ENCODE measurements at regions not wholly inside any gene's neighbourhood (a gene's known extent, or its start where the extent isn't known, plus 50 kb on each side); places are given as distances from the start of the nearest gene placed in this dataset.
"Not testable (repeated sequence)": the region's sequence is repeated elsewhere in the genome, so short reads cannot be mapped to it uniquely, and the experiment has no call there.

DNA sequence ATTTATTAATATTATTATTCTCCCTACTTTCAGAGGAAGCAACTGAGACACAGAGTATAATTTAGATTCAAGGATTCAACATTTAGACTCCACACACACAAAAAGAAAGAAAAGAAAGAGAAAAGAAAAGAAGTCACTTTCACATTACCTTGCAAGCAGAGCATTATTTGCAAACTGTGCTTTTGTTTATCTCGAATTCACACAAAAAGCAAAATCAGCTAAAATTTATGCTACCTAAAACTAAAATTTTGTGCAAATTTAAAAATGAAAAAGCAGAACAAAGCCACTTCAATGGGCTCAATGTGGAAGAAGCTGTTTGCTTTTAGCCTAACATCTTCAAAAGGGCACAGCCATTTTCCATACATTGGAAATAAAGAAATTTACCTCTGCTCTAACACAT, 1282.7 kb upstream of the GYPC start:
- DNase-seq, result no peak

DNA sequence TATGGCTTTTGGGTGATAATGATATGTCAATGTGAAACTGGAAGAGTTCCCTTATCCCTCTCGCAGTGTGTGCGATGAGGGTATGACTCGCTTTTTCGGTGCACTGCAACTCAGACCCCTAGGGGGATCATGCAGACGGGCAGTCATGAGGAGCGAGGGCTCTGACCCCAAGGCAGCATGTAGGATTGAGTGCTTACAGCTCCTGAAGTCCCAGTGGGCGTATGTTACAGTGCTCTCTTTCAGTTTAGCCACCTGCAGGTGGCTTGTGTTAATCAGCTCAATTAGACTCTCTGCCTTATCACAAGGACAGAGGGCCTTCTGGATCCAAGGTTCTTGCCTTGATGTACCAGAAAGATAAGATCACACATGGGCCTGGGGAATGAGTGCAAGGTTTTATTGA, 1269.9 kb upstream of the GYPC start:
- DNase-seq, result no peak

GRCh38 chr2:125397535-125398251, 1258.3 kb upstream of the GYPC start:
- DNase-seq, result no peak

DNA sequence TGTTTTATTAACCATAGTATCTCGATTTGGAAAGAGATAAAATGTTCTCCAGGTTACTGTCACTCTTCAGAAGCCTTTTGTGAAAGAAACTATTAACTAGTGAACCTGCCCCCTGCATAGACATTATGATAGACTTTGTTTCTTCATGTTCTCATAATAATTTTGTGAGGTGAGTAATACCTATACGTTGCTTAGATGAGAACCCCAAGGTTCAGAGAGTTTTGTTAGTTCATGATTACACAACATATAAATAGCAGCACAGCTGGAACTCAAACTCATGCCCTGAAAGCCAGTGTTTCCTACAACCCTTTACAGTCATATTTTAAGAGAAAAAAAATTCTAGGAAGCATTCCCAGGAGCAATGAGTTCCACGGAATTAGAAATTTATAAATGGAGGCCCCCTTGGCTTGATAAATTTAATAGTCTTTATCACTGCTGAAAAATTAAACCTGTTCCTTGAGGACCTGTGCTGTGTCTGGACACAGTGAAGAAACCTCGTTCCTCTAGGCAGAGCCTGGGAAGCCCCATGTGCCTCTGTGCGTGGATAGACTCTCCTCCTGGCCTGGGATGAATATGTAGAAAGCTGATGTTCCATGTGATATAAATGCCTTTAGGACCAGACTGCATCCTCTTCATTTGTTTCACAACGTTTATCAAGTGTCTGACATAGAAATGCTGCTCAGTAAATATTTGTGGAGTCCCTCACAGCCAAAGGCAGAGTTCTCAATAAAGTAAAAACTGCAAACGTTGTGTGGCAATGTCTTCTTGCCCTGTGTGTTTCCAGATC, 1257.0 kb upstream of the GYPC start:
- DNase-seq, result no peak

- DNase-seq, result no peak
Measured at GRCh38 chr2:125405816-125406215, 1250.1 kb upstream of the GYPC start.

DNA sequence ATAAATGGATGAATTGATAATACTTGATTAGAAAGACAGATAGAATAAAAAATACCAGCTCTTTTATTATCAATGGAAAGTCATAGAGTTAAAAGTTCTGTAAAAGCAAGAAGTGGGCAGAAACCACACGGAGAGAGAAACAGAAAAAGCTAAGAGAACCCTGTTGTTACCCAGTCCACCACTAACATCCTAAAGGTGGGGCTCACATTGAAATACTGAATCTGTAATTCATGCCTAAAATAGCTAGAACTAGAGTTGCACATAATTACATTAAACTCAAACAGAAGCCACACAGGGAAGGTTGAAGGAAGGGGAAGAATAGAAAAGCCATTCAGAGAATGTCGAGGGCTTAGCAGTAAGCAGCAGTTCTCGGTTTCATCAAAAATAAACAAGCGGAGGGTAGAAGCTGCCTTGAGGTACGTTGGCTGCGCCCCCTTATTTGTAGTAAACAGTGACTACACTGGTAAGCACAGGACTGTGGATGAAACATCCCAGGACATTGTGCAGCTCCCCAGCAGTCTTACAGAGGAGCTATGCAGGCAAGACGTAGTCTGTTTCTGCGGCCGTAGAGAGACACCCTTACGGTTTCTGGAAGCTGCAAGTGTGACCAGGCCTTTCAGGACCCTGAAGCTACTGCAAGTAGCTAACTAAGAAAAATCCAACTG, 1247.0 kb upstream of the GYPC start:
- no peak for DNase-seq

DNA sequence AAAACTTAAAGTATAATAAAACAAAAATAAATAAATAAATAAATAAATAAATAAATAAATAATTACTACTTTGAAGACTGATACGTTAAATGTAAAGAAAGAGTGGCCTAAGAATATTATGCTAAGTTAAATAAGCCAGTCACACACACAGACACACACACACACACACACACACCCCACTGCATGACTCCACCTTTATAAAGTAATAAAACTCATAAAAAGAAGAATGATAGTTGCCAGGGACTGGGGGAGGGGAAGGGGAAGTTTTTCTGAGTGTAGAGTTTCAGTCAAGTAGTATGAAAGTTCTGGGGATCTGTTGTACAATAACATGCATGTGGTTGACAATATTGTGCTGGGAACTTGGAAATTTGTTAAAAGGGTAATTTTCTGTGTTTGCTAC, 1237.5 kb upstream of the GYPC start:
- no peak for DNase-seq

- not testable (repeated sequence) for DNase-seq
Measured at GRCh38 chr2:125422198-125422770, 1233.7 kb upstream of the GYPC start.

DNA sequence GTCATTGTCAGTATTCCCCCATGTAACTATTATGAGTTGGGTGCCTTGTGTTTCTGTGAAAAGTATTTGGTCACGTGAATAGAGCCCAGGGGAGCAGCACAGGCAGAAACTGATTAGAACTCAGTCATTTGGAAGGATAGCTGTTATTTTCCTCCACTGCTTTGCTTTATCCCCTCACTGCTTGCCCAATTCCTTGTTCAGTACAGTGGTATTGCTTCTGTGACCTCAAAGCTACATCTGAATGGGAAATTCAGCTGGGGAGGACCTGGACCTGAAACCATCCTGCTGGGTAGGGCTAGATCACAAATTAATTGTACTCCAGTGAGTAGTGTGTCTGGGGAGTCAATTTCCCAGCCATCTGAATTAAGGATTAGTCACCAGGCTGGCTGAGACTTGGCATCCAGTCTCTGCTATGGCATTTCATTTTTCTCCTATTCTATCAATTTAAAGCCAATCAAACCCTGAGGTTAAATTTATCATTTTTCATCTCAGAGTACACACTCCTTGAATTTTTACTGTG, 1231.6 kb upstream of the GYPC start:
- DNase-seq, result no peak

GRCh38 chr2:125427721-125428315, 1228.1 kb upstream of the GYPC start:
- no peak for DNase-seq

DNA sequence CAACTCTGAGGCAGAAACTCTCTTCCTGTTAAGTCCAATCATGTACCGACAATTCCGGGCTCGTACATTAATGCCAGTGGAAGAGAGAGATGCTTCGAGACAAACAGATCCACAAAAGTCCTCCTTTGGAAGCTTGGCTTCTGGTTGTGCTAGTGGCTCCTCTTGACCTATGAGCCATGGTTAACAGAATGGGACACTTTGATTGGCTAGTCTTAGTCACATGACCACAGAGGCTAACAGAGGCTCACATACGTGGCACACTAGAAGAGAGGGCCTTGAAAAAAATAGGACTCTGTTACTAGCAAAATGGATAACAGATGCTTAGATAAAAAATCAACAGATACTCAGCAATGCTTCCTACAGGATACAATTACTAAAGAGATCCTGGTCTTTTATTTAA, 1211.9 kb upstream of the GYPC start:
- no peak for DNase-seq

GRCh38 chr2:125445495-125445894, 1210.5 kb upstream of the GYPC start:
- no peak for DNase-seq

GRCh38 chr2:125450092-125450491, 1205.9 kb upstream of the GYPC start:
- DNase-seq, result no peak

DNA sequence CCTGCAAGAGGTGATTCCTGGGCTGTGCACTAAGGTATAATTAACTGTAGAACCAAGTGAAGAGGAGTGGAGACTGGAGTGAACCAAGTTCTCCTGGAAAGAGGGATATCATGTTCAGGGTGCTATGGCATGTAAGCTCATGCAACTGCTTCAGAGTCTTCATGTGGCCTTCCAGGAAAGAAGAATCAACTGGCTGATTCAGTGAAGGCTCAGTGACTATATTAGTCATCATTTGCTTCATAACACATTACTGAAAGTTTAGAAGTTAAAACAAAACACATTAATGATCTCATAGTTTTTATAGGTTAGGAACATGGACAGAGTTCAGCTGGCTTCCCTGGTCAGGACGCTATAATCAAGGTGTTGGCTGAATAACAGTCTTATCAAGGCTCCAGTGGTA, 1200.8 kb upstream of the GYPC start:
- no peak for DNase-seq

- DNase-seq, result no peak
Measured at GRCh38 chr2:125456693-125457363, 1199.1 kb upstream of the GYPC start.

DNA sequence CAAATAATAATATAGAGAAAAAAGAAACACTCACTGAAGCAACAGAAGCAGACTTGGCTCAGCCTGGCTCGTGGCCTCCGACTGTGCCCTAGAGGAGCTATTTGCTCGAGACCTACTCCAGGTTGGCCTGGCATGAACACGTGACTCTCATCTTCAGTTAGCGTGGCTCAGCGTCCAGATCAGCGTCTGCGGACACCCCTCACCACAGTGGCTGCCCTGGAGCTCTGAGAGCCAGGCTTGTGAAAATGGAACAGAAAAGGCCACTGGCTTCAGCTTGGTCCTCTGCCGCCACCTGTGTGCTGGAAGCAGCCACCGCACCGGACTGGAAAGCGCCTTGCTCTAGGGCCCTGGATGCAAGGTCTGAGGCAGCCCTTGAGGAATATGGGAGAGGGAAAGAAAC, 1184.0 kb upstream of the GYPC start:
- DNase-seq, result no peak

GRCh38 chr2:125479143-125479636, 1176.8 kb upstream of the GYPC start:
- no peak for DNase-seq

- DNase-seq, result no peak
Measured at GRCh38 chr2:125490308-125490707, 1165.7 kb upstream of the GYPC start.

- DNase-seq, result no peak
Measured at GRCh38 chr2:125491663-125492062, 1164.3 kb upstream of the GYPC start.

DNA sequence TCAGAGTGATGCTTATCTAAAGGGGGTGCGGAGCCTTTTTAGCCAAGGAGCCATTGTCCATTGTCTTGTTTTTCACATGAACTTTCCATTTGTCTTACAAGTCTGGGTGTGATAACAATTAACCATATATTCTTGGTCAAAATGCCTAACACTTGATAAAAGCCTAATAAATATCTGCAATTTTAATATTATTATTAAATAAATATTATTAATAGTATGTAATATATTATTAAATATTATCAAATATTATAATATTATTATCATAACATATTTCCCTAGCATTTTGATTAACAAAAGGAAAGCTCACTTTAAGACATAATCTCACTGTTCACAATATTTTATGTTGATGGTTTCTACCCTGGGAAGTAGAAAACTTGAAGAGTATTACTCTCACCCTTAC, 1143.6 kb upstream of the GYPC start:
- DNase-seq, result no peak

DNA sequence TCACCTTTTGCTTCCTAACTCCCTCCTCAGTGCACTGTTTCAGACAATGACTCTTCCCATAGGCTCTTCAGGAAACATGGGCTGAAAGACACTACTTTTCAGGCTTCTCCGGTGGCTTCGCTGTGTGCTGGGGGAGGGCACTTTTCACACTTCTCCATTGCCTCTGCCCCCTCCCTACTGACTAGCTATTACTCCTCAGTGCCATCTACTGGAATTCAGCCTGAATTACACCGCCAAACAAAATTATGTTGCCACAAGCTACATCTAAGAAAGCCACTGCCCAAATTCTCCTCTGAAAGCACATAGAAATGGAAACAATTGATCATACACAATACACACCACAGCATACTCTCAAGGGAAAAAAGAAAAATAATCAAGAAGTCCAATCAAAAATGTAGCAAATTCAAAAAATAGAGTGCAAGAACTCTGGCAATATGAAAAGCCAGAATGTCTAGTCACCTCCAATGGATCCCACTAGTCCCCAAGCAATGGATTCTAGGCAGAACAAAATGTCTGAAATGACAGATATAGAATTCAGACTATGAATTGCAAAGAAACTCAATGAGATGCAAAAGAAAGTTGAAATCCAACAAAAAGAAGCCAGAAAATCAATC, 1139.4 kb upstream of the GYPC start:
- no peak for DNase-seq

DNA sequence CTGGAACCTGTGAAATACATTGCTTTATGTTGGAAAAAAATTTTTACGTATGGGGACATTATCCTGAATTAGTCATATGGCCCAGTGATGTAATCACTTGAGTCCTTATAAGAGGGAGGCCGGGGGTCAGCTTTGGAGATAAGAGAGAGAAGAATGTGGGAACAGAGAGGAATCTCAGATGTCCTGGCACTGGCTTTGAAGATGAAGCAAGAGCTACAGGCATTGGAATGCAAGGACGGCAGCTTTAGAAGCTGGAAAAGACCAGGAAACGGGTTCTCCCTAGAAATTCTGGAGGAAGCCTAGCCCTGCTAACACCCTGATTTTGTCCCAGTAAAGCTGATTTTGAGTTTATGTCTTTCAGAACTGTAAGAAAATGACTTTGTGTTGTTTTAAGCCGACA, 1129.9 kb upstream of the GYPC start:
- DNase-seq, result no peak
